ENCODE measurements at regions not wholly inside any gene's neighbourhood (a gene's known extent, or its start where the extent isn't known, plus 50 kb on each side); places are given as distances from the start of the nearest gene placed in this dataset.
A peak's percentile ranks its signal among the peaks of the same experiment; 100 is the strongest.
"Not testable (repeated sequence)": the region's sequence is repeated elsewhere in the genome, so short reads cannot be mapped to it uniquely, and the experiment has no call there.

- DNase-seq: no peak
- no peak overlapping the region for H3K4me3 Mint-ChIP-seq
- intact Hi-C loops (cut with micrococcal nuclease): no loop called here
- no peaks in the 10 kb centered on the region for H3K4me1 Mint-ChIP-seq
- H3K36me3 Mint-ChIP-seq (ENCODE audit: low read depth): peaks cover 10% of the 10 kb centered on the region
- peaks cover 14% of the 10 kb centered on the region for H3K9me3 Mint-ChIP-seq
- peaks cover 2% of the 10 kb centered on the region for H3K27me3 Mint-ChIP-seq
- no peak overlapping the region for H3K27ac Mint-ChIP-seq
These were observed 203.8 kb downstream of the TPRG1 start for GRCh38 chr3:189375532-189375931.

- no peak overlapping the region for H3K27ac Mint-ChIP-seq
- peaks cover 3% of the 10 kb centered on the region for H3K4me1 Mint-ChIP-seq
- no peak overlapping the region for H3K4me3 Mint-ChIP-seq
These were observed 211.9 kb downstream of the TPRG1 start for GRCh38 chr3:189383630-189384029.

GRCh38 chr3:189385880-189386279 lies 214.1 kb downstream of the TPRG1 start:
- H3K9me3 Mint-ChIP-seq: peaks cover 11% of the 10 kb centered on the region
- H3K4me1 Mint-ChIP-seq; intact Hi-C loops (cut with micrococcal nuclease); H3K36me3 Mint-ChIP-seq (ENCODE audit: low read depth); H3K4me3 Mint-ChIP-seq; H3K27ac Mint-ChIP-seq; H3K27me3 Mint-ChIP-seq; DNase-seq: not testable (repeated sequence)

More at GRCh38 chr3:189383630-189384029, 211.9 kb downstream of the TPRG1 start:
- DNase-seq: no peak
- Mint-ChIP-seq H3K9me3 (peaks cover 5% of the 10 kb centered on the region), H3K27me3 (no peaks in the 10 kb centered on the region), H3K36me3 (ENCODE audit: low read depth) (peaks cover 3% of the 10 kb centered on the region)
- intact Hi-C loops (cut with micrococcal nuclease): no loop called here

GRCh38 chr3:189386739-189387138 lies 215.0 kb downstream of the TPRG1 start:
- no peak for DNase-seq
- peaks cover 3% of the 10 kb centered on the region for H3K36me3 Mint-ChIP-seq (ENCODE audit: low read depth)
- peaks cover 3% of the 10 kb centered on the region for H3K4me1 Mint-ChIP-seq
- intact Hi-C loops (cut with micrococcal nuclease): no loop called here
- no peaks in the 10 kb centered on the region for H3K27me3 Mint-ChIP-seq
- H3K9me3 Mint-ChIP-seq: peaks cover 11% of the 10 kb centered on the region
- no peak overlapping the region for H3K27ac Mint-ChIP-seq
- H3K4me3 Mint-ChIP-seq: no peak overlapping the region

- H3K27me3 Mint-ChIP-seq: no peaks in the 10 kb centered on the region
- intact Hi-C loops (cut with micrococcal nuclease): no loop called here
- peaks cover 6% of the 10 kb centered on the region for H3K36me3 Mint-ChIP-seq (ENCODE audit: low read depth)
- DNase-seq: no peak
- no peak overlapping the region for H3K27ac Mint-ChIP-seq
- H3K4me3 Mint-ChIP-seq: no peak overlapping the region
- peaks cover 10% of the 10 kb centered on the region for H3K9me3 Mint-ChIP-seq
- H3K4me1 Mint-ChIP-seq: peaks cover 9% of the 10 kb centered on the region
These were observed 217.6 kb downstream of the TPRG1 start for GRCh38 chr3:189389346-189389745.

- intact Hi-C loops (cut with micrococcal nuclease): loop anchor here (10.0 kb wide), 1 partner anchor 119 kb away; no protein-coding TSS in a partner anchor
- no peaks in the 10 kb centered on the region for H3K27me3 Mint-ChIP-seq
- no peak overlapping the region for H3K27ac Mint-ChIP-seq
- no peak overlapping the region for H3K4me3 Mint-ChIP-seq
- peaks cover 17% of the 10 kb centered on the region for H3K4me1 Mint-ChIP-seq
- peaks cover 10% of the 10 kb centered on the region for H3K9me3 Mint-ChIP-seq
- no peak for DNase-seq
- peaks cover 8% of the 10 kb centered on the region for H3K36me3 Mint-ChIP-seq (ENCODE audit: low read depth)
These were observed 221.8 kb downstream of the TPRG1 start for GRCh38 chr3:189393598-189393997.

- H3K9me3 Mint-ChIP-seq: peaks cover 11% of the 10 kb centered on the region
- H3K36me3 Mint-ChIP-seq (ENCODE audit: low read depth): peaks cover 8% of the 10 kb centered on the region
- no peaks in the 10 kb centered on the region for H3K27me3 Mint-ChIP-seq
- intact Hi-C loops (cut with micrococcal nuclease): loop anchor here (10.0 kb wide), 1 partner anchor 120 kb away; no protein-coding TSS in a partner anchor
- H3K27ac Mint-ChIP-seq: peak overlapping the region; percentile 48
- H3K4me1 Mint-ChIP-seq: peaks cover 17% of the 10 kb centered on the region
- peak overlapping the region; percentile 13 for H3K4me3 Mint-ChIP-seq
- no peak for DNase-seq
These were observed 222.9 kb downstream of the TPRG1 start for GRCh38 chr3:189394599-189395121.

- Mint-ChIP-seq H3K27me3 (no peaks in the 10 kb centered on the region), H3K27ac (no peak overlapping the region), H3K36me3 (ENCODE audit: low read depth) (peaks cover 8% of the 10 kb centered on the region), H3K9me3 (peaks cover 9% of the 10 kb centered on the region), H3K4me1 (peaks cover 17% of the 10 kb centered on the region), H3K4me3 (no peak overlapping the region)
- no peak for DNase-seq
- intact Hi-C loops (cut with micrococcal nuclease): loop anchor here (10.0 kb wide), 1 partner anchor 121 kb away; no protein-coding TSS in a partner anchor
These were observed 224.1 kb downstream of the TPRG1 start for GRCh38 chr3:189395825-189396224.

GRCh38 chr3:189398656-189399055 lies 226.9 kb downstream of the TPRG1 start:
- intact Hi-C loops (cut with micrococcal nuclease): loop anchor here (10.0 kb wide), 1 partner anchor 124 kb away; no protein-coding TSS in a partner anchor
- peaks cover 4% of the 10 kb centered on the region for H3K9me3 Mint-ChIP-seq
- H3K4me1 Mint-ChIP-seq: peaks cover 11% of the 10 kb centered on the region
- DNase-seq: no peak
- no peak overlapping the region for H3K27ac Mint-ChIP-seq
- no peak overlapping the region for H3K4me3 Mint-ChIP-seq
- H3K27me3 Mint-ChIP-seq: no peaks in the 10 kb centered on the region
- peaks cover 1% of the 10 kb centered on the region for H3K36me3 Mint-ChIP-seq (ENCODE audit: low read depth)

- Mint-ChIP-seq H3K9me3 (peaks cover 4% of the 10 kb centered on the region), H3K4me1 (peaks cover 7% of the 10 kb centered on the region), H3K27ac (no peak overlapping the region), H3K27me3 (no peaks in the 10 kb centered on the region), H3K4me3 (no peak overlapping the region), H3K36me3 (ENCODE audit: low read depth) (no peaks in the 10 kb centered on the region)
- no peak for DNase-seq
- intact Hi-C loops (cut with micrococcal nuclease): loop anchor here (5.0 kb wide), 1 partner anchor 79 kb away; no protein-coding TSS in a partner anchor
These were observed 229.4 kb downstream of the TPRG1 start for GRCh38 chr3:189401196-189401595.

- no peak for DNase-seq
- intact Hi-C loops (cut with micrococcal nuclease): loop anchor here (5.0 kb wide), 1 partner anchor 81 kb away; no protein-coding TSS in a partner anchor
- Mint-ChIP-seq H3K4me3 (no peak overlapping the region), H3K27ac (no peak overlapping the region), H3K36me3 (ENCODE audit: low read depth) (no peaks in the 10 kb centered on the region), H3K27me3 (no peaks in the 10 kb centered on the region), H3K9me3 (peaks cover 4% of the 10 kb centered on the region), H3K4me1 (peaks cover 7% of the 10 kb centered on the region)
These were observed 228.0 kb upstream of the TP63 start for GRCh38 chr3:189403194-189403593.

GRCh38 chr3:189404024-189404423 lies 227.2 kb upstream of the TP63 start:
- H3K9me3 Mint-ChIP-seq: no peaks in the 10 kb centered on the region
- H3K36me3 Mint-ChIP-seq (ENCODE audit: low read depth): no peaks in the 10 kb centered on the region
- no peak overlapping the region for H3K4me3 Mint-ChIP-seq
- no peak for DNase-seq
- intact Hi-C loops (cut with micrococcal nuclease): loop anchor here (5.0 kb wide), 1 partner anchor 82 kb away; no protein-coding TSS in a partner anchor
- peaks cover 7% of the 10 kb centered on the region for H3K4me1 Mint-ChIP-seq
- H3K27me3 Mint-ChIP-seq: no peaks in the 10 kb centered on the region
- H3K27ac Mint-ChIP-seq: no peak overlapping the region

- Mint-ChIP-seq H3K36me3 (ENCODE audit: low read depth) (no peaks in the 10 kb centered on the region), H3K9me3 (no peaks in the 10 kb centered on the region), H3K27ac (no peak overlapping the region), H3K27me3 (peaks cover 2% of the 10 kb centered on the region), H3K4me1 (peaks cover 7% of the 10 kb centered on the region), H3K4me3 (no peak overlapping the region)
- DNase-seq: no peak
- intact Hi-C loops (cut with micrococcal nuclease): loop anchor here (5.0 kb wide), 1 partner anchor 83 kb away; no protein-coding TSS in a partner anchor
These were observed 226.2 kb upstream of the TP63 start for GRCh38 chr3:189404797-189405484.

GRCh38 chr3:189406148-189406547 lies 225.0 kb upstream of the TP63 start:
- intact Hi-C loops (cut with micrococcal nuclease): no loop called here
- H3K4me1 Mint-ChIP-seq: peaks cover 7% of the 10 kb centered on the region
- no peak for DNase-seq
- no peak overlapping the region for H3K4me3 Mint-ChIP-seq
- H3K27ac Mint-ChIP-seq: no peak overlapping the region
- H3K27me3 Mint-ChIP-seq: peaks cover 4% of the 10 kb centered on the region
- H3K9me3 Mint-ChIP-seq: no peaks in the 10 kb centered on the region
- H3K36me3 Mint-ChIP-seq (ENCODE audit: low read depth): no peaks in the 10 kb centered on the region
